ES-I3 (cell line): ENCODE measurements at regions not wholly inside any gene's neighbourhood (a gene's known extent, or its start where the extent isn't known, plus 50 kb on each side); places are given as distances from the start of the nearest gene placed in this dataset.

ENCODE experiments used
- H3K36me3 ChIP-seq: 2 replicates; pipeline ENCODE4 v1.6.1; 2013; ENCODE audit warnings: mild to moderate bottlenecking, low read length, control low read depth, moderate library complexity; ENCODE audit not compliant: insufficient read depth
- H3K4me1 ChIP-seq: 2 replicates; pipeline ENCODE4 v1.6.1; 2013; ENCODE audit warnings: mild to moderate bottlenecking, control low read depth, low read length; ENCODE audit not compliant: insufficient read depth
- H3K9ac ChIP-seq: 2 replicates; pipeline ENCODE4 v1.6.1; 2013; ENCODE audit warnings: low read depth, mild to moderate bottlenecking, low read length, moderate library complexity
- H3K9me3 ChIP-seq: 2 replicates; pipeline ENCODE4 v1.6.1; 2013; ENCODE audit warnings: mild to moderate bottlenecking, low read length, moderate library complexity; ENCODE audit not compliant: control insufficient read depth, insufficient read depth

- H3K36me3 ChIP-seq = no peaks in the 10 kb centered on the region
- H3K4me1 ChIP-seq = no peaks in the 10 kb centered on the region
- H3K9me3 ChIP-seq = no peaks in the 10 kb centered on the region
- no peak overlapping the region for H3K9ac ChIP-seq
Measured at GRCh38 chr1:191641420-191642260, 516.6 kb upstream of the RGS18 start.

GRCh38 chr1:191643060-191643459, 515.2 kb upstream of the RGS18 start:
- Histone ChIP-seq H3K4me1 (no peaks in the 10 kb centered on the region), H3K9me3 (no peaks in the 10 kb centered on the region), H3K9ac (no peak overlapping the region), H3K36me3 (no peaks in the 10 kb centered on the region)

- H3K36me3 ChIP-seq = no peaks in the 10 kb centered on the region
- no peaks in the 10 kb centered on the region for H3K4me1 ChIP-seq
- no peak overlapping the region for H3K9ac ChIP-seq
Measured at GRCh38 chr1:191648939-191649338, 509.3 kb upstream of the RGS18 start.

GRCh38 chr1:191662051-191662450, 496.2 kb upstream of the RGS18 start:
- H3K36me3 ChIP-seq = no peaks in the 10 kb centered on the region
- no peaks in the 10 kb centered on the region for H3K9me3 ChIP-seq
- no peaks in the 10 kb centered on the region for H3K4me1 ChIP-seq
- H3K9ac ChIP-seq = no peak overlapping the region

More at GRCh38 chr1:191648939-191649338, 509.3 kb upstream of the RGS18 start:
- no peaks in the 10 kb centered on the region for H3K9me3 ChIP-seq

- Histone ChIP-seq H3K9ac (no peak overlapping the region), H3K4me1 (no peaks in the 10 kb centered on the region), H3K9me3 (no peaks in the 10 kb centered on the region), H3K36me3 (no peaks in the 10 kb centered on the region)
Measured at GRCh38 chr1:191662746-191663145, 495.5 kb upstream of the RGS18 start.

- no peaks in the 10 kb centered on the region for H3K36me3 ChIP-seq
- H3K9ac ChIP-seq = no peak overlapping the region
- H3K4me1 ChIP-seq = no peaks in the 10 kb centered on the region
- H3K9me3 ChIP-seq = no peaks in the 10 kb centered on the region
Measured at GRCh38 chr1:191668525-191668924, 489.7 kb upstream of the RGS18 start.

GRCh38 chr1:191669629-191670028, 488.6 kb upstream of the RGS18 start:
- no peak overlapping the region for H3K9ac ChIP-seq

GRCh38 chr1:191671236-191671635, 487.0 kb upstream of the RGS18 start:
- no peak overlapping the region for H3K9ac ChIP-seq
- no peaks in the 10 kb centered on the region for H3K9me3 ChIP-seq
- no peaks in the 10 kb centered on the region for H3K4me1 ChIP-seq
- no peaks in the 10 kb centered on the region for H3K36me3 ChIP-seq

More at GRCh38 chr1:191669629-191670028, 488.6 kb upstream of the RGS18 start:
- Histone ChIP-seq H3K36me3 (no peaks in the 10 kb centered on the region), H3K9me3 (no peaks in the 10 kb centered on the region), H3K4me1 (no peaks in the 10 kb centered on the region)

GRCh38 chr1:191674626-191675179, 483.6 kb upstream of the RGS18 start:
- H3K36me3 ChIP-seq = no peaks in the 10 kb centered on the region
- H3K9ac ChIP-seq = no peak overlapping the region
- no peaks in the 10 kb centered on the region for H3K4me1 ChIP-seq
- H3K9me3 ChIP-seq = peaks cover 2% of the 10 kb centered on the region; the same call in 1 of the 2 replicates

- H3K9me3 ChIP-seq = peaks cover 4% of the 10 kb centered on the region; the same call in 1 of the 2 replicates
- H3K9ac ChIP-seq = no peak overlapping the region
- H3K36me3 ChIP-seq = no peaks in the 10 kb centered on the region
- no peaks in the 10 kb centered on the region for H3K4me1 ChIP-seq
Measured at GRCh38 chr1:191675856-191676783, 482.1 kb upstream of the RGS18 start.

GRCh38 chr1:191685669-191686068, 472.6 kb upstream of the RGS18 start:
- Histone ChIP-seq H3K4me1 (no peaks in the 10 kb centered on the region), H3K9ac (no peak overlapping the region), H3K9me3 (no peaks in the 10 kb centered on the region), H3K36me3 (no peaks in the 10 kb centered on the region)

GRCh38 chr1:191687721-191688120, 470.5 kb upstream of the RGS18 start:
- Histone ChIP-seq H3K9me3 (peaks cover under 1% of the 10 kb centered on the region; the same call in 1 of the 2 replicates), H3K4me1 (no peaks in the 10 kb centered on the region), H3K36me3 (no peaks in the 10 kb centered on the region)

GRCh38 chr1:191690931-191691330, 467.3 kb upstream of the RGS18 start:
- no peaks in the 10 kb centered on the region for H3K36me3 ChIP-seq
- H3K9me3 ChIP-seq = peaks cover 3% of the 10 kb centered on the region; the same call in 1 of the 2 replicates
- no peaks in the 10 kb centered on the region for H3K4me1 ChIP-seq
- H3K9ac ChIP-seq = no peak overlapping the region

More at GRCh38 chr1:191687721-191688120, 470.5 kb upstream of the RGS18 start:
- H3K9ac ChIP-seq = no peak overlapping the region

- Histone ChIP-seq H3K36me3 (no peaks in the 10 kb centered on the region), H3K9me3 (peaks cover 3% of the 10 kb centered on the region; the same call in 1 of the 2 replicates), H3K9ac (no peak overlapping the region), H3K4me1 (no peaks in the 10 kb centered on the region)
Measured at GRCh38 chr1:191693797-191694196, 464.5 kb upstream of the RGS18 start.
